GM06990 (cell line): ENCODE measurements at regions not wholly inside any gene's neighbourhood (a gene's known extent, or its start where the extent isn't known, plus 50 kb on each side); places are given as distances from the start of the nearest gene placed in this dataset.

ENCODE experiments used
- DNase-seq: peaks from one replicate; pipeline ENCODE4 v3.0.0-alpha.2; 2011; ENCODE audit not compliant: insufficient read length; ENCODE audit errors: extremely low read depth
- H3K27me3 ChIP-seq: replicated peaks from 2 replicates; pipeline ENCODE4 v1.6.0; 2011; ENCODE audit warnings: low read length; ENCODE audit not compliant: control insufficient read depth, insufficient read depth
- H3K36me3 ChIP-seq: 2 replicates; pipeline ENCODE4 v1.5.1; 2011; ENCODE audit warnings: low read length; ENCODE audit not compliant: control insufficient read depth, insufficient read depth
- H3K4me3 ChIP-seq: replicated peaks from 2 replicates; pipeline ENCODE4 v1.5.1; 2011; ENCODE audit warnings: low read depth, mild to moderate bottlenecking, control low read depth, low read length
- CTCF ChIP-seq: IDR thresholded peaks from 2 replicates; pipeline ENCODE4 v1.5.1; 2011; ENCODE audit warnings: low read length, control low read depth, mild to moderate bottlenecking, inconsistent platforms; ENCODE audit not compliant: insufficient read depth, poor library complexity, severe bottlenecking

- TF ChIP-seq CTCF: no peak
- no peak for DNase-seq
- Histone ChIP-seq H3K27me3 (no peaks in the 10 kb centered on the region), H3K36me3 (no peaks in the 10 kb centered on the region), H3K4me3 (no peak overlapping the region)
These were observed 190.8 kb upstream of the PARD3B start for GRCh38 chr2:204354442-204354856.

GRCh38 chr2:204355688-204356087 is 189.6 kb upstream of the PARD3B start:
- H3K4me3 ChIP-seq: no peak overlapping the region
- TF ChIP-seq CTCF: no peak
- DNase-seq: no peak

GRCh38 chr2:204356151-204356641 is 189.1 kb upstream of the PARD3B start:
- no peaks in the 10 kb centered on the region for H3K36me3 ChIP-seq
- TF ChIP-seq CTCF: no peak
- DNase-seq: no peak
- no peaks in the 10 kb centered on the region for H3K27me3 ChIP-seq
- H3K4me3 ChIP-seq: no peak overlapping the region

More at GRCh38 chr2:204355688-204356087, 189.6 kb upstream of the PARD3B start:
- no peaks in the 10 kb centered on the region for H3K36me3 ChIP-seq
- H3K27me3 ChIP-seq: no peaks in the 10 kb centered on the region

GRCh38 chr2:204357286-204357685 is 188.0 kb upstream of the PARD3B start:
- H3K27me3 ChIP-seq: no peaks in the 10 kb centered on the region
- H3K4me3 ChIP-seq: no peak overlapping the region
- no peak for DNase-seq
- no peak for TF ChIP-seq CTCF
- no peaks in the 10 kb centered on the region for H3K36me3 ChIP-seq

- Histone ChIP-seq H3K36me3 (no peaks in the 10 kb centered on the region), H3K4me3 (no peak overlapping the region), H3K27me3 (no peaks in the 10 kb centered on the region)
- DNase-seq: no peak
- TF ChIP-seq CTCF: no peak
These were observed 186.2 kb upstream of the PARD3B start for GRCh38 chr2:204359076-204359475.
